ENCODE measurements at regions not wholly inside any gene's neighbourhood (a gene's known extent, or its start where the extent isn't known, plus 50 kb on each side); places are given as distances from the start of the nearest gene placed in this dataset.

- H3K4me1 Mint-ChIP-seq, result no peaks in the 10 kb centered on the region
- no peak for ATAC-seq (ENCODE audit: low read depth)
- Histone ChIP-seq H3K4me2 (replicated peaks; ENCODE audit: low read depth, low read length, poor library complexity, severe bottlenecking) (no peak overlapping the region), H3K27ac (ENCODE audit: low read length in 2 of 2) (no peak overlapping the region), H4K20me1 (ENCODE audit: control insufficient read depth, insufficient read depth, low read length, poor library complexity, severe bottlenecking) (no peaks in the 10 kb centered on the region), H3K9ac (ENCODE audit: low read length) (no peak overlapping the region), H2AFZ (ENCODE audit: insufficient read depth, low read depth, low read length, poor library complexity, severe bottlenecking) (no peak overlapping the region), H3K4me3 (ENCODE audit: control extremely low read depth in 1 of 5, extremely low read depth in 1 of 5, insufficient read depth in 1 of 5, low read depth in 2 of 5, low read length in 4 of 5) (no peak overlapping the region), H3K9me3 (ENCODE audit: control extremely low read depth in 1 of 3, control insufficient read depth in 2 of 3, insufficient read depth in 1 of 3, low read length in 2 of 3) (no peaks in the 10 kb centered on the region), H3K36me3 (replicated peaks in 1 of 2; ENCODE audit: control extremely low read depth in 1 of 2, control insufficient read depth in 1 of 2, extremely low read depth in 1 of 2, insufficient read depth in 2 of 2, low read length in 1 of 2) (no peaks in the 10 kb centered on the region), H3K27me3 (replicated peaks in 1 of 4; ENCODE audit: control extremely low read depth in 1 of 4, control insufficient read depth in 3 of 4, insufficient read depth in 4 of 4, low read length in 3 of 4) (no peaks in the 10 kb centered on the region), H3K4me1 (ENCODE audit: control insufficient read depth in 2 of 2, insufficient read depth in 2 of 2, low read length in 2 of 2) (no peaks in the 10 kb centered on the region), H3K79me2 (ENCODE audit: control insufficient read depth, insufficient read depth, low read length) (no peaks in the 10 kb centered on the region)
- H3K4me3 Mint-ChIP-seq, result no peak overlapping the region
- TF ChIP-seq EZH2 (IDR thresholded peaks at IDR 0.05; ENCODE audit: borderline replicate concordance, insufficient read depth, low read depth, low read length, poor library complexity, severe bottlenecking), result no peak
- TF ChIP-seq, protein P1, sequence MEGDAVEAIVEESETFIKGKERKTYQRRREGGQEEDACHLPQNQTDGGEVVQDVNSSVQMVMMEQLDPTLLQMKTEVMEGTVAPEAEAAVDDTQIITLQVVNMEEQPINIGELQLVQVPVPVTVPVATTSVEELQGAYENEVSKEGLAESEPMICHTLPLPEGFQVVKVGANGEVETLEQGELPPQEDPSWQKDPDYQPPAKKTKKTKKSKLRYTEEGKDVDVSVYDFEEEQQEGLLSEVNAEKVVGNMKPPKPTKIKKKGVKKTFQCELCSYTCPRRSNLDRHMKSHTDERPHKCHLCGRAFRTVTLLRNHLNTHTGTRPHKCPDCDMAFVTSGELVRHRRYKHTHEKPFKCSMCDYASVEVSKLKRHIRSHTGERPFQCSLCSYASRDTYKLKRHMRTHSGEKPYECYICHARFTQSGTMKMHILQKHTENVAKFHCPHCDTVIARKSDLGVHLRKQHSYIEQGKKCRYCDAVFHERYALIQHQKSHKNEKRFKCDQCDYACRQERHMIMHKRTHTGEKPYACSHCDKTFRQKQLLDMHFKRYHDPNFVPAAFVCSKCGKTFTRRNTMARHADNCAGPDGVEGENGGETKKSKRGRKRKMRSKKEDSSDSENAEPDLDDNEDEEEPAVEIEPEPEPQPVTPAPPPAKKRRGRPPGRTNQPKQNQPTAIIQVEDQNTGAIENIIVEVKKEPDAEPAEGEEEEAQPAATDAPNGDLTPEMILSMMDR (IDR thresholded peaks at IDR 0.05), result no peak
- ChIA-PET POLR2A (no interaction called here), CTCF (no interaction called here)
- DNase-seq, result no peak
- H3K9me3 Mint-ChIP-seq (ENCODE audit: insufficient read depth), result peaks cover 2% of the 10 kb centered on the region
- whole genome bisulfite sequencing (ENCODE audit: insufficient coverage), result no CpG with 5 or more reads among the region's 1 CpG
- intact Hi-C loops (cut with micrococcal nuclease), result no loop called here
- H3K27ac Mint-ChIP-seq, result no peak overlapping the region
- H3K27me3 Mint-ChIP-seq, result no peaks in the 10 kb centered on the region
Measured at GRCh38 chr4:161329852-161330251, 833.9 kb downstream of the FSTL5 start.

- ATAC-seq (ENCODE audit: low read depth) (no peak), DNase-seq (no peak)
- 86% methylated on average over 1 of the region's 1 CpG for WGBS (ENCODE audit: insufficient coverage)
- intact Hi-C loops (cut with micrococcal nuclease), result no loop called here
- no peaks in the 10 kb centered on the region for H3K27me3 Mint-ChIP-seq
- H3K79me2 ChIP-seq (ENCODE audit: control insufficient read depth, insufficient read depth, low read length), result no peaks in the 10 kb centered on the region
- H3K36me3 ChIP-seq (replicated peaks in 1 of 2; ENCODE audit: control extremely low read depth in 1 of 2, control insufficient read depth in 1 of 2, extremely low read depth in 1 of 2, insufficient read depth in 2 of 2, low read length in 1 of 2), result no peaks in the 10 kb centered on the region
- H3K4me3 Mint-ChIP-seq, result no peak overlapping the region
- H3K9me3 Mint-ChIP-seq (ENCODE audit: insufficient read depth), result no peaks in the 10 kb centered on the region
- H3K4me2 ChIP-seq (replicated peaks; ENCODE audit: low read depth, low read length, poor library complexity, severe bottlenecking), result no peak overlapping the region
- ChIA-PET CTCF (no interaction called here), POLR2A (no interaction called here)
- H3K27ac ChIP-seq (ENCODE audit: low read length in 2 of 2), result no peak overlapping the region
- no peaks in the 10 kb centered on the region for H3K4me1 Mint-ChIP-seq
- peaks cover 0 to 1% (median 0%) of the 10 kb centered on the region in 3 donors for H3K9me3 ChIP-seq (ENCODE audit: control extremely low read depth in 1 of 3, control insufficient read depth in 2 of 3, insufficient read depth in 1 of 3, low read length in 2 of 3)
- H3K4me3 ChIP-seq (ENCODE audit: control extremely low read depth in 1 of 5, extremely low read depth in 1 of 5, insufficient read depth in 1 of 5, low read depth in 2 of 5, low read length in 4 of 5), result no peak overlapping the region
- TF ChIP-seq, protein P1 (IDR thresholded peaks at IDR 0.05), result no peak
- no peak for TF ChIP-seq EZH2 (IDR thresholded peaks at IDR 0.05; ENCODE audit: borderline replicate concordance, insufficient read depth, low read depth, low read length, poor library complexity, severe bottlenecking)
- no peak overlapping the region for H3K27ac Mint-ChIP-seq
- no peaks in the 10 kb centered on the region for H3K27me3 ChIP-seq (replicated peaks in 1 of 4; ENCODE audit: control extremely low read depth in 1 of 4, control insufficient read depth in 3 of 4, insufficient read depth in 4 of 4, low read length in 3 of 4)
- no peaks in the 10 kb centered on the region for H3K4me1 ChIP-seq (ENCODE audit: control insufficient read depth in 2 of 2, insufficient read depth in 2 of 2, low read length in 2 of 2)
- H4K20me1 ChIP-seq (ENCODE audit: control insufficient read depth, insufficient read depth, low read length, poor library complexity, severe bottlenecking), result no peaks in the 10 kb centered on the region
- no peak overlapping the region for H3K9ac ChIP-seq (ENCODE audit: low read length)
- no peak overlapping the region for H2AFZ ChIP-seq (ENCODE audit: insufficient read depth, low read depth, low read length, poor library complexity, severe bottlenecking)
Measured at GRCh38 chr4:161321706-161322105, 842.1 kb downstream of the FSTL5 start.

All from B cell (primary cell).